Kidney (tissue), 13 donors: ENCODE measurements at regions not wholly inside any gene's neighbourhood (a gene's known extent, or its start where the extent isn't known, plus 50 kb on each side); places are given as distances from the start of the nearest gene placed in this dataset.
"Not testable (repeated sequence)": the region's sequence is repeated elsewhere in the genome, so short reads cannot be mapped to it uniquely, and the experiment has no call there.

ENCODE experiments used
- DNase-seq, 5 donors: peaks; one replicate each; pipeline ENCODE4 v3.0.0-alpha.2; 2013 to 2020
- FAIRE-seq: peaks from 2 replicates; lab custom pipeline; 2012; peaks lifted over from hg19 to GRCh38; lab: Jason Lieb, UNC
- H3K27ac ChIP-seq, 2 donors: one replicate each; pipeline ENCODE4 v1.7.0; 2013; ENCODE audit warnings: low read depth in 2 of 2, low read length in 2 of 2, inconsistent platforms in 1 of 2
- H3K27me3 ChIP-seq: one replicate; pipeline ENCODE4 v1.7.1; 2013; ENCODE audit warnings: low read length, inconsistent platforms; ENCODE audit not compliant: control insufficient read depth, insufficient read depth
- H3K36me3 ChIP-seq, 3 donors: one replicate each; pipeline versions ENCODE4 v1.7.0 to v1.7.1; 2013; ENCODE audit warnings: low read length in 3 of 3, control low read depth in 1 of 3, inconsistent platforms in 1 of 3; ENCODE audit not compliant: insufficient read depth in 3 of 3, control insufficient read depth in 2 of 3
- H3K4me1 ChIP-seq, 3 donors: one replicate each; pipeline versions ENCODE4 v1.7.0 to v1.7.1; 2013; ENCODE audit warnings: low read length in 3 of 3, inconsistent platforms in 1 of 3, low read depth in 1 of 3; ENCODE audit not compliant: control insufficient read depth in 2 of 3, insufficient read depth in 2 of 3
- H3K4me3 ChIP-seq, 3 donors: one replicate each; pipeline versions ENCODE4 v1.7.0 to v1.8.1; 2013; ENCODE audit warnings: low read length in 3 of 3, control low read depth in 1 of 3, inconsistent platforms in 1 of 3
- H3K9ac ChIP-seq, 3 donors: one replicate each; pipeline versions ENCODE4 v1.7.0 to v1.7.1; 2013; ENCODE audit warnings: low read length in 3 of 3, control low read depth in 1 of 3, inconsistent platforms in 1 of 3
- H3K9me3 ChIP-seq, 3 donors: one replicate each; pipeline versions ENCODE4 v1.7.0 to v1.7.1; 2013; ENCODE audit warnings: low read length in 3 of 3, control low read depth in 1 of 3, inconsistent platforms in 1 of 3; ENCODE audit not compliant: control insufficient read depth in 2 of 3, insufficient read depth in 1 of 3
- CTCF ChIP-seq: IDR thresholded peaks from 3 replicates; pipeline ENCODE4 v1.5.1; 2012; ENCODE audit warnings: mild to moderate bottlenecking, moderate library complexity, borderline replicate concordance; ENCODE audit not compliant: insufficient read depth; ENCODE audit errors: extremely low read depth
- intact Hi-C: fragments of 100-400 bp; cut with DNase I; formaldehyde crosslinking; loops from one replicate; pipeline ENCODE4 v1.11.1; 2022
- donor health status: control.
- donor health status: control.
- donor health status: control.
- donor health status: control.
- donor health status: control.
- donor health status: DM: yes; HTN: yes; CAD: no.
- donor health status: Normal renal cell carcinoma (clear cell type).

- Histone ChIP-seq H3K4me3 (no peak overlapping the region), H3K9me3 (no peaks in the 10 kb centered on the region), H3K36me3 (no peaks in the 10 kb centered on the region), H3K9ac (no peak overlapping the region), H3K27ac (no peak overlapping the region), H3K4me1 (no peaks in the 10 kb centered on the region), H3K27me3 (no peaks in the 10 kb centered on the region)
- intact Hi-C loops, result no loop called here
- FAIRE-seq (no peak), DNase-seq (no peak)
- no peak for TF ChIP-seq CTCF
Measured at GRCh38 chr5:85648495-85648894, 969.2 kb upstream of the COX7C start.

- H3K4me3 ChIP-seq, result no peak overlapping the region
- H3K9ac ChIP-seq, result no peak overlapping the region
- H3K4me1 ChIP-seq, result no peaks in the 10 kb centered on the region
- H3K27me3 ChIP-seq, result no peaks in the 10 kb centered on the region
- no peaks in the 10 kb centered on the region for H3K36me3 ChIP-seq
- H3K27ac ChIP-seq, result no peak overlapping the region
- DNase-seq, result no peak
- FAIRE-seq, result no peak
- no peak for TF ChIP-seq CTCF
- peaks cover 0 to 5% (median 0%) of the 10 kb centered on the region in 3 donors for H3K9me3 ChIP-seq
- intact Hi-C loops, result no loop called here
Measured at GRCh38 chr5:85651731-85652130, 966.0 kb upstream of the COX7C start.

GRCh38 chr5:85654144-85654543 is 963.6 kb upstream of the COX7C start:
- H3K27me3 ChIP-seq, H3K9me3 ChIP-seq, H3K36me3 ChIP-seq, H3K27ac ChIP-seq, intact Hi-C loops, H3K4me3 ChIP-seq, DNase-seq, H3K9ac ChIP-seq, H3K4me1 ChIP-seq, FAIRE-seq: not testable (repeated sequence)

GRCh38 chr5:85656050-85656449 is 961.7 kb upstream of the COX7C start:
- H3K27ac ChIP-seq, result no peak overlapping the region
- H3K27me3 ChIP-seq, result no peaks in the 10 kb centered on the region
- H3K4me1 ChIP-seq, result no peaks in the 10 kb centered on the region
- H3K9me3 ChIP-seq, result peaks cover 0 to 5% (median 0%) of the 10 kb centered on the region in 3 donors
- DNase-seq, result no peak
- no peak overlapping the region for H3K9ac ChIP-seq
- FAIRE-seq, result no peak
- no peak for TF ChIP-seq CTCF
- no peaks in the 10 kb centered on the region for H3K36me3 ChIP-seq
- H3K4me3 ChIP-seq, result no peak overlapping the region
- intact Hi-C loops, result no loop called here

GRCh38 chr5:85657328-85657727 is 960.4 kb upstream of the COX7C start:
- intact Hi-C loops, DNase-seq, H3K27ac ChIP-seq, H3K4me3 ChIP-seq, H3K36me3 ChIP-seq, FAIRE-seq, H3K9ac ChIP-seq, H3K4me1 ChIP-seq, H3K9me3 ChIP-seq, H3K27me3 ChIP-seq: not testable (repeated sequence)

GRCh38 chr5:85662969-85663707 is 954.6 kb upstream of the COX7C start:
- H3K27me3 ChIP-seq, DNase-seq, H3K27ac ChIP-seq, H3K4me1 ChIP-seq, H3K36me3 ChIP-seq, intact Hi-C loops, H3K9me3 ChIP-seq, H3K9ac ChIP-seq, H3K4me3 ChIP-seq, FAIRE-seq: not testable (repeated sequence)
